Small intestine (tissue), 7 donors: ENCODE measurements at regions not wholly inside any gene's neighbourhood (a gene's known extent, or its start where the extent isn't known, plus 50 kb on each side); places are given as distances from the start of the nearest gene placed in this dataset.

Experiments used
- DNase-seq, 2 donors: peaks; one replicate each; pipeline versions ENCODE4 v3.0.0 to v3.0.0-alpha.2; 2013
- FAIRE-seq: peaks from 2 replicates; lab custom pipeline; 2012; peaks lifted over from hg19 to GRCh38; lab: Jason Lieb, UNC
- H3K27ac ChIP-seq, 3 donors: one replicate each; pipeline ENCODE4 v1.5.1; 2013; ENCODE audit warnings: low read length in 2 of 3, mild to moderate bottlenecking in 2 of 3, control low read depth in 1 of 3, inconsistent platforms in 1 of 3, low read depth in 1 of 3, moderate library complexity in 1 of 3
- H3K27me3 ChIP-seq, 3 donors: one replicate each; pipeline ENCODE4 v1.6.1; 2013; ENCODE audit warnings: low read length in 3 of 3, inconsistent platforms in 1 of 3; ENCODE audit not compliant: control insufficient read depth in 3 of 3, insufficient read depth in 3 of 3
- H3K36me3 ChIP-seq, 3 donors: one replicate each; pipeline ENCODE4 v1.6.1; 2013; ENCODE audit warnings: low read length in 3 of 3, inconsistent platforms in 1 of 3, low read depth in 1 of 3, mild to moderate bottlenecking in 1 of 3, moderate library complexity in 1 of 3; ENCODE audit not compliant: control insufficient read depth in 3 of 3, insufficient read depth in 2 of 3
- H3K4me1 ChIP-seq, 3 donors: one replicate each; pipeline ENCODE4 v1.6.1; 2013; ENCODE audit warnings: low read length in 2 of 3, inconsistent platforms in 1 of 3, low read depth in 1 of 3, mild to moderate bottlenecking in 1 of 3, moderate library complexity in 1 of 3; ENCODE audit not compliant: control insufficient read depth in 3 of 3, insufficient read depth in 2 of 3
- H3K4me3 ChIP-seq, 3 donors: one replicate each; pipeline ENCODE4 v1.5.1; 2013; ENCODE audit warnings: low read length in 3 of 3, control low read depth in 1 of 3, inconsistent platforms in 1 of 3, low read depth in 1 of 3, mild to moderate bottlenecking in 1 of 3, moderate library complexity in 1 of 3
- H3K9me3 ChIP-seq, 2 donors: one replicate each; pipeline ENCODE4 v1.6.1; 2013; ENCODE audit warnings: low read depth in 1 of 2, low read length in 1 of 2; ENCODE audit not compliant: control insufficient read depth in 2 of 2, insufficient read depth in 1 of 2
- WGBS, 3 donors: extraction: QIAGEN DNeasy Blood & Tissue Kit; methylation state at CpG; one replicate each; pipeline ENCODE4 v1.1.7; 2013; 5-methylcytosine and 5-hydroxymethylcytosine counted together
- donor health status: healthy with polysubstance abuse.
- donor health status: control.
- donor health status: control.
- donor health status: Bipolar disorder and iron deficiency.
- donor health status: healthy.

GRCh38 chr22:44604455-44604854 is 97.5 kb upstream of the PRR5 start:
- no peak for FAIRE-seq
- Histone ChIP-seq H3K27me3 (no peaks in the 10 kb centered on the region), H3K27ac (no peak overlapping the region), H3K4me1 (no peaks in the 10 kb centered on the region), H3K4me3 (no peak overlapping the region), H3K36me3 (no peaks in the 10 kb centered on the region), H3K9me3 (no peaks in the 10 kb centered on the region)
- 68 to 81% (median 78%) methylated on average over 4 of the region's 4 CpGs for WGBS, 3 donors
- DNase-seq: no peak

- Histone ChIP-seq H3K4me3 (no peak overlapping the region), H3K27me3 (no peaks in the 10 kb centered on the region), H3K4me1 (no peaks in the 10 kb centered on the region), H3K36me3 (no peaks in the 10 kb centered on the region), H3K27ac (no peak overlapping the region), H3K9me3 (no peaks in the 10 kb centered on the region)
- DNase-seq (no peak), FAIRE-seq (no peak)
- WGBS, 3 donors: 82 to 88% (median 87%) methylated on average over 11 of the region's 11 CpGs
These were observed 98.2 kb upstream of the PRR5 start for GRCh38 chr22:44603767-44604166.

- H3K4me3 ChIP-seq: no peak overlapping the region
- H3K36me3 ChIP-seq: no peaks in the 10 kb centered on the region
- FAIRE-seq (no peak), DNase-seq (no peak)
- H3K27me3 ChIP-seq: no peaks in the 10 kb centered on the region
- no peaks in the 10 kb centered on the region for H3K4me1 ChIP-seq
- H3K27ac ChIP-seq: no peak overlapping the region
- H3K9me3 ChIP-seq: no peaks in the 10 kb centered on the region
- 79 to 89% (median 86%) methylated on average over 5 of the region's 5 CpGs for WGBS, 3 donors
These were observed 100.3 kb upstream of the PRR5 start for GRCh38 chr22:44601725-44602124.

DNA sequence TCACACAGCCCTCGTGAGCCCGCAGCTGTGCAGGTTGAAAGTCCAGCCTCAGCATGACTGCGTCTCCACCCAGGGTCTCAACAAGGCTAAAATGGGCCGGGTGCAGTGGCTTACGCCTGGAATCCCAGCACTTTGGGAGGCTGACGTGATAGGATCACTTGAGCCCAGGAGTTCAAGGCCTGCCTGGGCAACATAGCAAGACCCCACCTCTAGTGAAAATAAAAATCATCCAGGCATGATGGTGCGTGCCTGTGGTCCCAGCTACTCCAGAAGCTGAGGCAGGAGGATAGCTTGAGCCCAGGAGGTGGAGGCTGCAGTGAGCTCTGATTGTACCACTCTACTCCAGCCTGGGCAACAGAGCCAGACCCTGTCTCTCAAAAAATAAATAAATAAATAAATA is 100.8 kb upstream of the PRR5 start:
- peaks cover 0 to 5% (median 0%) of the 10 kb centered on the region in 3 donors for H3K27me3 ChIP-seq
- H3K9me3 ChIP-seq: no peaks in the 10 kb centered on the region
- FAIRE-seq (no peak), DNase-seq (no peak)
- WGBS, 3 donors: 36 to 69% (median 52%) methylated on average over 7 of the region's 7 CpGs
- H3K27ac ChIP-seq: no peak overlapping the region
- no peaks in the 10 kb centered on the region for H3K36me3 ChIP-seq
- H3K4me3 ChIP-seq: no peak overlapping the region
- no peaks in the 10 kb centered on the region for H3K4me1 ChIP-seq

- Histone ChIP-seq H3K9me3 (no peaks in the 10 kb centered on the region), H3K36me3 (no peaks in the 10 kb centered on the region), H3K4me1 (no peaks in the 10 kb centered on the region), H3K4me3 (no peak overlapping the region), H3K27ac (no peak overlapping the region), H3K27me3 (peaks cover 0 to 10% (median 0%) of the 10 kb centered on the region in 3 donors)
- WGBS, 3 donors: 60 to 77% (median 68%) methylated on average over 13 of the region's 13 CpGs
- no peak for FAIRE-seq
- DNase-seq: no peak
These were observed 101.7 kb upstream of the PRR5 start for GRCh38 chr22:44600207-44600785.

DNA sequence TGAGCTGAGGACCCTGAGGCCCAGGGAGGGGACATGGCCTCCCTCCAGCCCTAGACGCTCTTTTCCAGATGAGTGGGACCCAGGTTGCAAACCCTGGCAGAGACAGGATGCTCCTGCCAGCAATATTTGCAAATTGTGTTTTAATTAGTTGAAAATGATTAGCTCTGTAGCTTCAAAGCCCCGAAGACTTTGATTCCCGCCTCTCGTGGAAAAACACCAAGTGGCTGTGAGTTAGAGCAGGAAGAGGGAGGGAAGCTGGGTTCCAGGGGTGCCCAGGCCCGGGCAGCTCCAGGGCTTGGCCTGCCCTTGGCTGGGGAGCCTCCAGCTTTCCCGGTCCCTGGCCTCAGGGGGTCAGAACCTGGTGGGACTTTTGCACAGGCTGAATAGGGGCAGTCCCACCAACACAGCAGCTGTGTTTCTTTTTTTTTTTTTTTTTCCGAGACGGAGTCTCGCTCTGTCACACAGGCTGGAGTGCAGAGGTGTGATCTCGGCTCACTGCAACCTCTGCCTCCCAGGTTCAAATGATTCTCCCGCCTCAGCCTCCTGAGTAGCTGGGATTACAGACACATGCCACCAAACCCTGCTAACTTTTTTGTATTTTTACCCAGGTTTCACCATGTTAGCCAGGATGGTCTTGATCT is 101.6 kb upstream of the RTL6 start:
- Histone ChIP-seq H3K36me3 (no peaks in the 10 kb centered on the region), H3K9me3 (no peaks in the 10 kb centered on the region), H3K4me3 (no peak overlapping the region), H3K27me3 (peaks cover 0 to 14% (median 0%) of the 10 kb centered on the region in 3 donors), H3K4me1 (no peaks in the 10 kb centered on the region), H3K27ac (no peak overlapping the region)
- FAIRE-seq (no peak), DNase-seq (no peak)
- 62 to 76% (median 70%) methylated on average over 10 to 11 of the region's 11 CpGs for WGBS, 3 donors

DNA sequence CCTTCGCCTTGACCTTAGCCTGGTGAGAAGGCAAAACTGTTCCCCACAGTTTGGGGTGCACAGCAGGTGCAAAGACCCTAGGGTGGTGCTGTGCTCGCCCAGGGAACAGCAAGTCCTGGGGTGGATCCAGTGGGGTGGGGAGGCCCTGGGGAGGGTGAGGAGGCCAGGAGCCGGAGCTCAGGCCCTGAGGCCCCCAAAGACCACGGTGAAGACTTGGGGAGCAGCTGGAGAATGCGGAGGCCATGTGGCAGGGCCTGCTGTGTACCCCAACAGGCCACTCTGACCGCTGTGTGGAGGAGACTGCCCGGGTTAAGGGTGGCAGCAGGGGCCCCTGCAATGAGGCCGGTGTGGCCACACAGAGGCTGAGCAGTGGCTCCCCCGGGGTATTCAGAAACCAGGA is 101.1 kb upstream of the RTL6 start:
- WGBS, 3 donors: 60 to 88% (median 63%) methylated on average over 8 to 9 of the region's 9 CpGs
- Histone ChIP-seq H3K36me3 (no peaks in the 10 kb centered on the region), H3K9me3 (no peaks in the 10 kb centered on the region), H3K27me3 (peaks cover 0 to 14% (median 0%) of the 10 kb centered on the region in 3 donors), H3K4me3 (no peak overlapping the region), H3K4me1 (no peaks in the 10 kb centered on the region), H3K27ac (no peak overlapping the region)
- FAIRE-seq (no peak), DNase-seq (no peak)

GRCh38 chr22:44597616-44598015 is 99.6 kb upstream of the RTL6 start:
- FAIRE-seq (no peak), DNase-seq (no peak)
- Histone ChIP-seq H3K27ac (no peak overlapping the region), H3K4me3 (no peak overlapping the region), H3K36me3 (no peaks in the 10 kb centered on the region), H3K4me1 (no peaks in the 10 kb centered on the region), H3K9me3 (no peaks in the 10 kb centered on the region), H3K27me3 (peaks cover 0 to 14% (median 0%) of the 10 kb centered on the region in 3 donors)
- 48 to 77% (median 58%) methylated on average over 15 of the region's 15 CpGs for WGBS, 3 donors
